Activated CD4-positive, alpha-beta T cell treated with anti-CD3 and anti-CD28 coated beads, Interleukin-2, amount 10 ng/mL, durations not matched to agents 7 days and 5 days (primary cell): ENCODE measurements at regions not wholly inside any gene's neighbourhood (a gene's known extent, or its start where the extent isn't known, plus 50 kb on each side); places are given as distances from the start of the nearest gene placed in this dataset.
A peak's percentile ranks its signal among the peaks of the same experiment; 100 is the strongest.

Experiments used
- CTCF ChIA-PET: fragments of 350-600 bp; sonication (Branson Sonifier 250); formaldehyde crosslinking; loops from one replicate; lab custom pipeline; 2021; ENCODE audit warnings: antibody characterized with exemption; lab: Charles Lee
- POLR2A ChIA-PET: fragments of 350-600 bp; sonication (Branson Sonifier 250); formaldehyde crosslinking; loops from one replicate; lab custom pipeline; 2021; ENCODE audit warnings: antibody characterized with exemption; lab: Charles Lee
- DNase-seq: peaks from one replicate; pipeline ENCODE4 v3.0.0-alpha.2; 2020
- H3K27ac Mint-ChIP-seq: one replicate; pipeline ENCODE4 v1.8.0; 2021; ENCODE audit warnings: mild to moderate bottlenecking, moderate library complexity, mixed read lengths
- H3K27me3 Mint-ChIP-seq: one replicate; pipeline ENCODE4 v1.8.0; 2021; ENCODE audit warnings: mixed read lengths
- H3K36me3 Mint-ChIP-seq: one replicate; pipeline ENCODE4 v1.8.0; 2021; ENCODE audit warnings: low read depth, mixed read lengths
- H3K4me1 Mint-ChIP-seq: one replicate; pipeline ENCODE4 v1.8.0; 2021; ENCODE audit warnings: mixed read lengths
- H3K4me3 Mint-ChIP-seq: one replicate; pipeline ENCODE4 v1.8.0; 2021; ENCODE audit warnings: mild to moderate bottlenecking, moderate library complexity, mixed read lengths
- H3K9me3 Mint-ChIP-seq: one replicate; pipeline ENCODE4 v1.8.0; 2021; ENCODE audit warnings: mixed read lengths

DNA sequence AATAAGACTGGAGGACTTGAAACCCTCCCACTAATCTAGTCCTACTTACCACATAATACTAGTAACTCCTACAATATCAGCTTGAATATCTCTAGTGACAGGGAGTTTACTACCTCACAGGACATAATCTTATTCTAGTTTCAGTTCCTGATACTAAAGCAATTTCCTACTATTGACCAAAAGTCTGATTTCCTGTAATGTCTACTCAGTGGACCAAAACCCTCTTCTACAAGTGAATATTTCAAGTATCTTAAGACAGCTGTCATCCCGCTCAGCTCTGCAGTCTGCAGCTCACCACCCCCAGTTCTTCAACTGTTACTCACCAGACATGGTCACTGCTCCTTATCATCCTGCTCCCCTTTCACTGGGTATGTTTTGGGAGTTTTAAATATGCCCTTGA is 70.8 kb upstream of the TMCC3 start:
- Mint-ChIP-seq H3K27ac (no peak overlapping the region), H3K4me3 (no peak overlapping the region), H3K9me3 (no peaks in the 10 kb centered on the region), H3K4me1 (no peaks in the 10 kb centered on the region), H3K27me3 (peaks cover 1% of the 10 kb centered on the region), H3K36me3 (no peaks in the 10 kb centered on the region)
- CTCF ChIA-PET, result interaction anchor here (0.5 kb wide), 1 partner anchor 328 kb away, joined by 3 read pairs; no protein-coding TSS in a partner anchor
- POLR2A ChIA-PET, result no interaction called here
- no peak for DNase-seq

- H3K27ac Mint-ChIP-seq, result no peak overlapping the region
- peaks cover 4% of the 10 kb centered on the region for H3K27me3 Mint-ChIP-seq
- no peak for DNase-seq
- CTCF ChIA-PET, result no interaction called here
- no peaks in the 10 kb centered on the region for H3K36me3 Mint-ChIP-seq
- H3K4me3 Mint-ChIP-seq, result no peak overlapping the region
- H3K4me1 Mint-ChIP-seq, result no peaks in the 10 kb centered on the region
- no peaks in the 10 kb centered on the region for H3K9me3 Mint-ChIP-seq
- POLR2A ChIA-PET, result no interaction called here
These were observed 67.8 kb upstream of the TMCC3 start for GRCh38 chr12:94718114-94718513.

- CTCF ChIA-PET, result no interaction called here
- no peaks in the 10 kb centered on the region for H3K4me1 Mint-ChIP-seq
These were observed 67.3 kb upstream of the TMCC3 start for GRCh38 chr12:94717656-94718055.

GRCh38 chr12:94717108-94717507 is 66.8 kb upstream of the TMCC3 start:
- peaks cover 4% of the 10 kb centered on the region for H3K27me3 Mint-ChIP-seq
- H3K4me1 Mint-ChIP-seq, result no peaks in the 10 kb centered on the region
- H3K27ac Mint-ChIP-seq, result no peak overlapping the region
- H3K4me3 Mint-ChIP-seq, result no peak overlapping the region
- POLR2A ChIA-PET, result no interaction called here
- no peaks in the 10 kb centered on the region for H3K9me3 Mint-ChIP-seq
- H3K36me3 Mint-ChIP-seq, result no peaks in the 10 kb centered on the region
- CTCF ChIA-PET, result no interaction called here
- DNase-seq, result no peak

More at GRCh38 chr12:94717656-94718055, 67.3 kb upstream of the TMCC3 start:
- Mint-ChIP-seq H3K27ac (no peak overlapping the region), H3K4me3 (no peak overlapping the region), H3K9me3 (no peaks in the 10 kb centered on the region), H3K36me3 (no peaks in the 10 kb centered on the region), H3K27me3 (peaks cover 4% of the 10 kb centered on the region)
- no peak for DNase-seq
- POLR2A ChIA-PET, result no interaction called here

- Mint-ChIP-seq H3K9me3 (no peaks in the 10 kb centered on the region), H3K27ac (no peak overlapping the region), H3K27me3 (peaks cover 4% of the 10 kb centered on the region), H3K4me3 (no peak overlapping the region), H3K36me3 (no peaks in the 10 kb centered on the region), H3K4me1 (no peaks in the 10 kb centered on the region)
- no peak for DNase-seq
- ChIA-PET POLR2A (no interaction called here), CTCF (no interaction called here)
These were observed 66.0 kb upstream of the TMCC3 start for GRCh38 chr12:94716339-94716738.

DNA sequence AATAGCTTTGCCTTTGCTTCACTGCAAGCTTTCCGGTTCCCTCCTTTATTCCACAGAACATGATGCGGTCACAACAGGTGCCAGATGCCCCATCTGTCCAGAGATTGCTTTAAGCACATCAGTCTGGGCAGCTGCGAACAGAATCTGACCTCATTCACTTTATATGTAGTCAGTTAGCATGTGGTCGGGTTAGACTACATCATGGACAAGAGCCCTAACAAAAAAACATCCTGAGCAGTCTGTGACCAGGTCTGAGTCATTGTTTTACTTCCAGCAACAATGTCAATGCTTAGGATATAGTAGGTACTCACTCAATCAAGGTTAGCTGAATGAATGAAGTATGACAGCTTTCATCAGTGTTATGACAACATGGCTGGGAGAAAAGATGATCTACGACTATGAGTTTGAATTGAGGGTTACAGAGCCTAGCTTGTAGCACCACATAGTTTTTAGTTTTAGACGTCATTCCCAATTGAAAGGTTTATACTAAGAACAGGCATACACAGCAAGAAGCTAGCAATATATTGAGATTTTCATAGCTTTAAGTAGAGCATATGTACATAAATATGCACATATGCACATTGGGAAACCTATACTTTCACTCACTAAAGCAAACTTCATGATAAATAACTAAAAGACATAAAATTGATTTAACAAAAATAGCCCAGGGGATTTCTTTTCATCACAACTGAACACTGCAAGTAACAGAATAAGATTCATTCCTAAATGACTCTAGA is 64.2 kb upstream of the TMCC3 start:
- Mint-ChIP-seq H3K27me3 (peaks cover 4% of the 10 kb centered on the region), H3K9me3 (no peaks in the 10 kb centered on the region), H3K4me1 (no peaks in the 10 kb centered on the region), H3K36me3 (no peaks in the 10 kb centered on the region), H3K4me3 (no peak overlapping the region), H3K27ac (no peak overlapping the region)
- ChIA-PET POLR2A (no interaction called here), CTCF (interaction anchor here (1.0 kb wide), 1 partner anchor 8 kb away, joined by 3 read pairs; no protein-coding TSS in a partner anchor)
- DNase-seq, result no peak

- ChIA-PET POLR2A (no interaction called here), CTCF (no interaction called here)
- Mint-ChIP-seq H3K4me1 (no peaks in the 10 kb centered on the region), H3K9me3 (no peaks in the 10 kb centered on the region), H3K36me3 (no peaks in the 10 kb centered on the region), H3K27me3 (peaks cover 4% of the 10 kb centered on the region), H3K4me3 (no peak overlapping the region), H3K27ac (no peak overlapping the region)
- DNase-seq, result no peak
These were observed 62.6 kb upstream of the TMCC3 start for GRCh38 chr12:94712815-94713515.

DNA sequence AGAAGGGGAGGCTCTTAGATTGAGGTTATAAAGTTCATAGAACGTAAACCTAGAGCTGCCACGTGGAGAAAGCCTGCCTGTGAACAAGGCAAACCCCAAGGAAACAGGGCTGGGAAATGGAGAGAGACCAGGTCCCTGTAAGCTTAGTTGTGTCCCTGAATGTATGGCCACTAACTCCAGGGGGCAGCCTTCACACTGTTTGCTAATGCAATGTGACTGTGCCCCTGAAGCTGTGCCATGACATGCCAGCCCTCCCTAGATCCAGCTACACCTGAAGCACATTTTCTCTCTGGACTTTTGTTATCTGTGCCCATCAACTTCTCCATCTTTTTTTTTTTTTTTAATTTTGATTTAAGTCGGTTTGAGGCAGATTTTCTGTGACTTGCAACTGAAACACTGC is 60.6 kb upstream of the TMCC3 start:
- no peak overlapping the region for H3K4me3 Mint-ChIP-seq
- peaks cover 2% of the 10 kb centered on the region for H3K27me3 Mint-ChIP-seq
- ChIA-PET POLR2A (no interaction called here), CTCF (interaction anchor here (1.1 kb wide), 1 partner anchor 9 kb away, joined by 3 read pairs; no protein-coding TSS in a partner anchor)
- H3K9me3 Mint-ChIP-seq, result no peaks in the 10 kb centered on the region
- H3K36me3 Mint-ChIP-seq, result no peaks in the 10 kb centered on the region
- peak; percentile 30 for DNase-seq
- no peaks in the 10 kb centered on the region for H3K4me1 Mint-ChIP-seq
- no peak overlapping the region for H3K27ac Mint-ChIP-seq

- no peak for DNase-seq
- Mint-ChIP-seq H3K4me1 (no peaks in the 10 kb centered on the region), H3K4me3 (no peak overlapping the region), H3K9me3 (no peaks in the 10 kb centered on the region), H3K27me3 (peaks cover 2% of the 10 kb centered on the region), H3K27ac (no peak overlapping the region), H3K36me3 (no peaks in the 10 kb centered on the region)
- POLR2A ChIA-PET, result no interaction called here
- CTCF ChIA-PET, result interaction anchor here (0.6 kb wide), 1 partner anchor 115 kb away, joined by 3 read pairs; no protein-coding TSS in a partner anchor
These were observed 57.5 kb upstream of the TMCC3 start for GRCh38 chr12:94707892-94708291.

DNA sequence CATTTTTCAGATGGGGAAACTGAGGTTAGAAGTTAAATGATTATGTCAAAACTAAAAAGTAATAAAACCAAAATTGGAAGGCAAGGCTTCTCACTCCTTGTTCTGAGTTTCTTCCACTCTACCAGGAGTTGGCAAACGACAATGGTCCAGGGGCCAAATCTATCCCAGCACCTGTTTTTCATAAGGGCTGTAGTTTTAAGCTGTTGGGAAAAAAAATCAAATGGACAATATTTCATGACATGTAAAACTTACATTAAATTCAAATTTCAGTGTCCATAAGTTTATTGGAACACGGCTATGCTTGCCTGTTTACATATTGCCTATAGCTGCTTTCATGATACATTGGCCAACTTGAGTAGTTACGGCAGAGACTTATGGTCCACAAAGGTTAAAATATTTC is 56.7 kb upstream of the TMCC3 start:
- no peak for DNase-seq
- Mint-ChIP-seq H3K27ac (no peak overlapping the region), H3K27me3 (peaks cover 5% of the 10 kb centered on the region), H3K9me3 (no peaks in the 10 kb centered on the region), H3K4me3 (no peak overlapping the region), H3K4me1 (no peaks in the 10 kb centered on the region), H3K36me3 (no peaks in the 10 kb centered on the region)
- CTCF ChIA-PET, result interaction anchor here (0.6 kb wide), 1 partner anchor 138 kb away, joined by 4 read pairs; no protein-coding TSS in a partner anchor
- POLR2A ChIA-PET, result no interaction called here

- Mint-ChIP-seq H3K4me1 (no peaks in the 10 kb centered on the region), H3K27ac (no peak overlapping the region), H3K4me3 (no peak overlapping the region), H3K27me3 (peaks cover 10% of the 10 kb centered on the region), H3K36me3 (no peaks in the 10 kb centered on the region), H3K9me3 (no peaks in the 10 kb centered on the region)
- ChIA-PET CTCF (interaction anchor here (0.9 kb wide), 1 partner anchor 9 kb away, joined by 3 read pairs; no protein-coding TSS in a partner anchor), POLR2A (no interaction called here)
- no peak for DNase-seq
These were observed 55.9 kb upstream of the TMCC3 start for GRCh38 chr12:94706250-94706661.

GRCh38 chr12:94705676-94706075 is 55.3 kb upstream of the TMCC3 start:
- ChIA-PET CTCF (no interaction called here), POLR2A (no interaction called here)
- no peaks in the 10 kb centered on the region for H3K9me3 Mint-ChIP-seq
- no peaks in the 10 kb centered on the region for H3K4me1 Mint-ChIP-seq
- H3K36me3 Mint-ChIP-seq, result no peaks in the 10 kb centered on the region
- H3K4me3 Mint-ChIP-seq, result no peak overlapping the region
- DNase-seq, result no peak
- no peak overlapping the region for H3K27ac Mint-ChIP-seq
- peaks cover 10% of the 10 kb centered on the region for H3K27me3 Mint-ChIP-seq
